GM12873 (cell line): ENCODE measurements at regions not wholly inside any gene's neighbourhood (a gene's known extent, or its start where the extent isn't known, plus 50 kb on each side); places are given as distances from the start of the nearest gene placed in this dataset.

ENCODE experiments used
- TF ChIP-seq, protein P1 (sequence below): IDR thresholded peaks from 2 replicates; pipeline ENCODE4 v1.5.1; 2012; ENCODE audit warnings: low read depth, mild to moderate bottlenecking, moderate library complexity, low read length, control low read depth; ENCODE audit not compliant: insufficient read depth; ENCODE audit errors: missing control alignments

- TF ChIP-seq, protein P1, sequence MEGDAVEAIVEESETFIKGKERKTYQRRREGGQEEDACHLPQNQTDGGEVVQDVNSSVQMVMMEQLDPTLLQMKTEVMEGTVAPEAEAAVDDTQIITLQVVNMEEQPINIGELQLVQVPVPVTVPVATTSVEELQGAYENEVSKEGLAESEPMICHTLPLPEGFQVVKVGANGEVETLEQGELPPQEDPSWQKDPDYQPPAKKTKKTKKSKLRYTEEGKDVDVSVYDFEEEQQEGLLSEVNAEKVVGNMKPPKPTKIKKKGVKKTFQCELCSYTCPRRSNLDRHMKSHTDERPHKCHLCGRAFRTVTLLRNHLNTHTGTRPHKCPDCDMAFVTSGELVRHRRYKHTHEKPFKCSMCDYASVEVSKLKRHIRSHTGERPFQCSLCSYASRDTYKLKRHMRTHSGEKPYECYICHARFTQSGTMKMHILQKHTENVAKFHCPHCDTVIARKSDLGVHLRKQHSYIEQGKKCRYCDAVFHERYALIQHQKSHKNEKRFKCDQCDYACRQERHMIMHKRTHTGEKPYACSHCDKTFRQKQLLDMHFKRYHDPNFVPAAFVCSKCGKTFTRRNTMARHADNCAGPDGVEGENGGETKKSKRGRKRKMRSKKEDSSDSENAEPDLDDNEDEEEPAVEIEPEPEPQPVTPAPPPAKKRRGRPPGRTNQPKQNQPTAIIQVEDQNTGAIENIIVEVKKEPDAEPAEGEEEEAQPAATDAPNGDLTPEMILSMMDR, result no peak
Observed at GRCh38 chr6:53744321-53744720, 50.5 kb upstream of the LRRC1 start.

- TF ChIP-seq, protein P1, result no peak
Observed at GRCh38 chr6:53741034-53741823, 53.6 kb upstream of the LRRC1 start.

GRCh38 chr6:53737746-53738145 lies 57.1 kb upstream of the LRRC1 start:
- TF ChIP-seq, protein P1, result no peak

- TF ChIP-seq, protein P1, result no peak
Observed at GRCh38 chr6:53735896-53736295, 58.9 kb upstream of the LRRC1 start.

DNA sequence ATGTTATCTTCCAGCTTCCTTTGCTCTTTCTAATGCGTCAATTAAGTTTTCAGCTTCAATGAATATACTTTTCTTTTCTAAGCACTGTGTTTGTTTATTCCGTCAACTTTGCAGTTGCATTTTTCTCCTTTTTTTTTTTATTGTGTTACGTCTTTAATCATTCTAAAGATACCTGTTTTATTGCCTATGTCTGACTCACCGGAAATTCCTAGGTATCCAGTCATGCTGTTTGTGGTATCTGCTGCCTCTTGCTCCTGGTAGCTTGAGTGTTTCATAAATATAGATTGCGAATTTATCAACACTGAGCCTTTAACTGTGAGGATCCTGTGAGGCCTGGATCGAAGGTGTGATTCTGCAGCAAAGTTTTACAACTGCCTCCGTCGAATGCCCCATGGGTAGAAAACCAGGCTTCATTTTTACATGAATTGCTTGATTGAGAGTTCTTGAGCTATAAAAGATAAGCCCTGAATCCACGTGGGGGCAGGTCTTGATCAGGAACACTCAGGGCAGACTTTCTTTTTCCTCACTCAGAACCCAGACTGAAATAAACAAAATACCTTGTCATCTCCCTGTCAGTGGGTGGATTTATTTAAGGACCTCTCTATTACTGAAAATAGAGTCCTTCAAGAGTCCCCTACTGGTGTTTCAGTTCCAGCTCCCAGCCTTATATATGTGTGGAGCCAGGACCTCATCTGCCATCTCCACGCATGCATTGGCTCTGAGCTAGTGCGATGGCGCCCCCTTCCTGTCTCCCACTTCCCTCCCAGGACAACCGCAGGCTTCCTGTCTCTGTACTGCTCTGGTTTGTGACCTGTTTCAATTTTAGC lies 60.1 kb upstream of the LRRC1 start:
- TF ChIP-seq, protein P1, result peak; percentile 46

- TF ChIP-seq, protein P1, result no peak
Observed at GRCh38 chr6:53731866-53732636, 62.8 kb upstream of the LRRC1 start.

- TF ChIP-seq, protein P1, result no peak
Observed at GRCh38 chr6:53730767-53731166, 64.0 kb upstream of the LRRC1 start.
